ENCODE measurements at regions not wholly inside any gene's neighbourhood (a gene's known extent, or its start where the extent isn't known, plus 50 kb on each side); places are given as distances from the start of the nearest gene placed in this dataset.
"Not testable (repeated sequence)": the region's sequence is repeated elsewhere in the genome, so short reads cannot be mapped to it uniquely, and the experiment has no call there.

DNA sequence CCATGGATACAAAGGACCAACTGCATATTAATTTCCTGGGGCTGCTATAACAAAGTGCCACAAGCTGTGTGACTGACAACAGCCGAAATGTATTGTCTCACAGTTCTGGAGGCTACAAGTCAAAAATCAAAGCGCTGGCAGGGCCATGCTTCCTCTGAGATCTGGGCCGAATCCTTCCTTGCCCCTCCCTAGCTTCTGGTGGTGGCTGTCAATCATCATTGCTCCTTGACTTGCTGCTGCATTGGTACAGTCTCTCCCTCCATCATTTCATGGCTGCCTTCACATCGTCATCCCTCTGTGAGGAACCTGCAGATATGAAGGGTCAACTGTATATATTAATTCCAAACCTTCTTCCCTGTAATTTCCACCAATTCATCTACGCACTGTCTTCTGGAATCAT is 118.3 kb downstream of the EXOC5 start:
- no peak for DNase-seq

DNA sequence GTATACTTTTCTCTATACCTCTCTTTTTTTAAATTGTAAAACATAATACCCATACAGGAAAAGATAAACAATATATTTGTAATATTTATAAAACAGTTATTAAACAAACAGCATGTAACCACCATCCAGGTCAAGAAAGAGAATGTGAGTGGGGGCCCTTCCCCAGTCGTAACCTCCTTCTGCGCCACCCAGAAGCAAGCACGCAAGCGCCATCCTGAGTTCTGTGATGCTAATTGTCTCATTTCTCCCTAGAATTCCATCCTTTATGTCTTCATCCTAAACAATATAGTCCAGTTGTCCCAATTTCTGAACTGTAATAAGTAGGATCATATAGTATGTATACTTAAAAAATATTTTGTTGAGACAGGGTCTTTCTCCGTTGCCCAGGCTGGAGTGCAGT is 129.5 kb downstream of the EXOC5 start:
- DNase-seq: no peak

DNA sequence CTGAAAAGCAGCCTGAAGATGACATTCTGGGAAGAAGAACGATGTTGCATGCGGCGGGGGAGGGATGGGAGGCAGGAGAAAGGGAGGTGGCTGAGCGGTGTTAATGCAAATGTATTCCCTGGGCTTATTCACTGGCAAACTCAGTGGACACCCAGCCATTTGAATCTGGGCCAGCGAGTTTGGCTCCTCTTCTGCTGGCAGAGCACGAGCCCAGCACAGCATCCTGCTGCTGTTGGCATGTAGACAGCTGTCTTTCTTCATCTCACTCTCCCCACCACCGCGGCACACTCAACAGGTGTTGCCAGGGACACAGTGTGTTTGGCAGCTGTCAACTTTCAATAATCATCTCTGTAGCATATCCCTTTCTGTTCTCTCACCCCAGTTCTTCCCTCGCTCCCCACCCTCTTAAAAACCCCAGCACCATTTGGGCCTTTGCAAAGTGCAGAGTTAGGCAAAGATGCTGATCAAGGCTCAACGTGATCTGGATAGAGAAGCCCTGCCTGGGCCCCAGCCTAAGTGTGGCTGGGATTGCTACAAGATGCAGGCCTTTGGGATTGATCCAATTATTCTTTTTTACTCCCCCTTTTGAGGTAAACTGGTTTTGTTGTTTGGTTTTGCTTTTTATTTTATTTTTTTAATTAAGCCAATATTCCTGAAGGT is 131.9 kb downstream of the EXOC5 start:
- no peak for DNase-seq

DNA sequence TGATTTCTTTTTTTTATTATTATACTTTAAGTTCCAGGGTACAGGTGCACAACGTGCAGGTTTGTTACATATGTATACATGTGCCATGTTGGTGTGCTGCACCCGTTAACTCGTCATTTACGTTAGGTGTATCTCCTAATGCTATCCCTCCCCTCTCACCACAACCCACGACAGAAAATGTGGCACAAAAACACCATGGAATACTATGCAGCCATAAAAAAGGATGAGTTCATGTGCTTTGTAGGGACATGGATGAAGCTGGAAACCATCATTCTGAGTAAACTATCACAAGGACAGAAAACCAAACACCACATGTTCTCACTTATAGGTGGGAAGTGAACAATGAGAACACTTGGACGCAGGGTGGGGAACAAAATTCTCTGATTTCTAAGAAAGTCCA is 140.9 kb downstream of the EXOC5 start:
- not testable (repeated sequence) for DNase-seq

DNA sequence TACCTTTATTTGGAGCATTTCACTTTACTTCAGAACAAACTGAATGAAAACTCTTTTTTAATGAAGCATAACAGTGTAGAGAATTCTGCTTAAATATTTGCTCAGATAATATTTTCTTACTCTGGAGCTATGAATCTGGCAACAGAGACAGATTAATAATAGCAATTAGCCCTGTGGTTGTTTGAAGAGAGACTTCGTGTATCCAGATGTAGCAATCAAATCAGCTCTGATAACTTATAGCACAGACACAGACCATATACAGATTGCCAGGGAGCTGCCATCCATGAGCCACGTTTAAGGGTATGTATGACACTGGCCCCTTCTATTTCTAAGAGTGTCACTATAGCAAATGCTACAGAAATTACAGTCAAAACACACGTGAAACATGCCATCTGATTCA is 146.6 kb downstream of the EXOC5 start:
- DNase-seq: no peak

DNA sequence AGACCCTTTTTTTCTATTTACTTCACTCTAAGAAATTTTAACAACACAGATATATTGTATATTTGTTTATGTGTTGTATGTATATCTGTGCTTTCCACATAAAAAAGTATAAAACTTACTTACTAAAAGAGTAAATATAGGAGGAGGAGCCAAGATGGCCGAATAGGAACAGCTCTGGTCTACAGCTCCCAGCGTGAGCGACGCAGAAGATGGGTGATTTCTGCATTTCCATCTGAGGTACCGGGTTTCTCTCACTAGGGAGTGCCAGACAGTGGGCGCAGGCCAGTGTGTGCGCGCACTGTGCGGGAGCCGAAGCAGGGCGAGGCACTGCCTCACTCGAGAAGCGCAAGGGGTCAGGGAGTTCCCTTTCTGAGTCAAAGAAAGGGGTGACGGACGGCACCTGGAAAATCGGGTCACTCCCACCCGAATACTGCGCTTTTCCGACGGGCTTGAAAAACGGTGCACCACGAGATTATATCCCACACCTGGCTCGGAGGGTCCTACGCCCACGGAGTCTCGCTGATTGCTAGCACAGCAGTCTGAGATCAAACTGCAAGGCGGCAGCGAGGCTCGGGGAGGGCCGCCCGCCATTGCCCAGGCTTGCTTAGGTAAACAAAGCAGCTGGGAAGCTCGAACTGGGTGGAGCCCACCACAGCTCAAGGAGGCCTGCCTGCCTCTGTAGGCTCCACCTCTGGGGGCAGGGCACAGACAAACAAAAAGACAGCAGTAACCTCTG is 156.5 kb downstream of the EXOC5 start:
- DNase-seq: not testable (repeated sequence)

DNA sequence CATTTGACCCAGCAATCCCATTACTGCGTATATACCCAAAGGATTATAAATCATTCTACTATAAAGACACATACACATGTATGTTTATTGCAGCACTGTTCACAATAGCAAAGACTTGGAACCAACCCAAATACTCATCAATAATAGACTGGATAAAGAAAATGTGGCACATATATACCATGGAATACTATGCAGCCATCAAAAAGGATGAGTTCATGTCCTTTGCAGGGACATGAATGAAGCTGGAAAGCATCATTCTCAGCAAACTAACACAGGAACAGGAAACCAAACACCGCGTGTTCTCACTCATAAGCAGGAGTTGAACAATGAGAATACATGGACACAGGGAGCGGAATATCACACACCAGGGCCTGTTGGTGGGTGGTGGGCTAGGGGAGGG is 158.3 kb downstream of the EXOC5 start:
- not testable (repeated sequence) for DNase-seq

DNA sequence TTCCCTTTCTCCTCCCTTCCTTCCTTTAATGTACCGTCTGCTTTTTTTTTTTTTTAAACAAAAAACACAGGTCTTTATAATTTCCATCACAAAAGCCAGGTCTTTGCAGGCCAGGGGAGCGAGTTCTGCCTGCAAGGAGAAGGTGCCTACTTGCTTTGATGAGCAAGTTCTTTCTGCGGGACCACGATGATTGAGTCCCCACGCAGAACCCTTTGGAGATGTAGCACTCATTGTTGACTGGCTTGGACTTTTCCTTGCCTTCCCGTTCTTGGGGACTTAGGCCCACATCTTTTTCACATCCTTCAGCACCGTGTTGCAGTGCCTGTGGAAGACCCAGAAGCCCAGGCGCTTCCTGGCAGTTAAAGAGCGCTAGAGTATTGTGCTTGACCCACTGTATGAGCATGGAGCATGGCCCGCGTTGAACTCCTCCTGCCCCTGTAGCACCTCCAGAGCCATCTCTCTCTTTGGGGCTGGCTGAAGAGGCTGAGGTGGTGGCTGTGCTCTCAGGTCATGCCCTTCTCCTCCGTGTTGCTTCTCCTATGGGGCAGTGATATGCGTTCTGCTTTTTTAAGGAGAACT is 177.6 kb downstream of the EXOC5 start:
- DNase-seq: no peak

DNA sequence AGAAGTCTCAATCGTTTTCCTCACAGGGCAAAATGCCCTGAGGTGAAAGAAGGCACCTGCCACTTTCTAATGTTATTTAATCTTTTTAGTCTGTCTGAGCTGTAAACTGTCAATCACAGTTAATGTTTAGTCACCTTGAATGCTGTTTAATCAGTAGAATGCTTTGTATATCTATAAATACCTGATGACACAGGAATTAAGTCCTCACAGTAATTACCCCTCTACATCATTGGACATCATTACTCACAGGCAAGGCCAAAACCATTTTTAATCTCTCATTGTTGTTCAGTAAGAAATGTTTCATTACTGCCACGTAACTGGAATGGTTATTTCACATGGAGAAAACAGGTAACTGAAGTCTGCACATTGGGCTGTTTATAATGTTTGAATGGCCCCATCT is 178.8 kb downstream of the EXOC5 start:
- no peak for DNase-seq

DNA sequence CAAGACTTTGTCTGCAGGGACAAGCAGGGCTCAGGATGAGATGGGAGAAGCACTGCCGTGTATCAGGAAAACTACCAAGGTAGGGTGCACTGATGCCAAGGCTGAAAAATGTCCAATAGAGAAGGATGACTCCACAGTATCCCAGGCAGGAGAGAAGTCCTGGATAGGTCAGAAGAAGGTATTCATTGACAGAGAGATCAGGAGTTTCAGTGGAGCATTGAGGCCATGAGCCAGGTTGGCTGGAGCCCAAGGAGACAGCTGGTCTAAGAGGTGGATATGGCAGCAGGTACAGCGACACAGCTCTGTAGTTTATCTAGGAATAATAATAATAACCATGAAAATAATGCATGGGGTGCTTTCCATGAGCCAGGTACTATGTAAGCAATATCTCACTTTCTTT is 180.9 kb downstream of the EXOC5 start:
- DNase-seq: no peak

DNA sequence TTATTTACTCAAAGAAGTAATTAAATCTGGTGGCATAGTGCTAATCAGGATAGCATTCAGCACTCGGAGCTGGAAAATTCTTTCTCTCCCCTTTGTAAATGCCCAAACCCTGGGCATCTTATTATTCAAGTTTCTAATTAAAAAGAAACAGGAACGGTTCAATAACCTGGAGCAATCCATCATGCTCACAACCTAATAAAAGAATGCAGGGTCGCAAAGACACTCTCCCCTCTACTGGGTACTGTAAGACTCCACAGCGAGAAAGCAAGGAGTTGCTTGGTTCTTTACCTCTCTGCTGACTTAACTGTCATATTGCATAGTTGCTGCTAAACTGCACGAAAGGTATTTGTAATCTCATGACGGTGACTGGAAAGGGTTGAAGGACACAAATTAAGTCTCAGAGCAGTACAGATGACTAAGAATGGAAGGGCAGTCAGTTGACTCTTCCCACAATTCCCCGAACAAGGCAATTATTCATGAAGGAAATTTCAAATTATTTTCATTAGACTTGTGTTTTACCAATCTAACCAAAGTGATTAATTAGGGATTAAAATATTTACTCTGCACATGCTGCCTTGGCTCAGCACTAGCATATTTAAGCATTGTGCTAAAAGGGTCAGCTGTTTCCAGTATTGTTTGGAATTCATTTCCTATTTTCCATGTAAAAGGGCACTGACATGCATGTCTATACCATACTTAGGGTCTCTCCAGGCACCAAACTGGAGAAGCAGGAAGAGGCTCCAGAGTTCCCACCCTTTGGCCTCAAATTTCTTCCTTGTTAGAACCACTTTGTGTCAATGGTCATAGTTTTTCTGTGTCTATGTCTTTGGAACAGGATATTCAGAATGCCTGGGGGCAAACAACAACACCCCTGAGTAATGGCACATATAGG is 182.2 kb downstream of the EXOC5 start:
- no peak for DNase-seq

DNA sequence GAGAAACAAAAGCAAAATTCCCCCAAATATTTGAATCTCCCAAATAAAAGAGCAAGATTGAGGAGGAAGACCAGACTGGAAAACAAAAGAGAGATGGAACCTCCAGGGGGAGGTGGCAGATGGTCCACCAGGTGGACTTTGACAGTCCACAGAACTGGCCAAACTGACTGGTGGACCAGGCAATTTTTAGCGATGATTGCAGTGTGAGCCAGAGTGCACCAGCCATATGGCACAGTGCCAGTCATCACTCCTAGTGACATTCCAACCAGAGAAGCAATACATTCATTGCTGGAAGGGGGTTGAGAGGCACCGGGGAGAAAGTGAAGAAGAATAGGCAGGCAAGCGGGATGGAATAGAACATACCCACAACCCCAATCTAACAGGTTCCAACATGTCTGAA is 182.9 kb downstream of the EXOC5 start:
- no peak for DNase-seq

DNA sequence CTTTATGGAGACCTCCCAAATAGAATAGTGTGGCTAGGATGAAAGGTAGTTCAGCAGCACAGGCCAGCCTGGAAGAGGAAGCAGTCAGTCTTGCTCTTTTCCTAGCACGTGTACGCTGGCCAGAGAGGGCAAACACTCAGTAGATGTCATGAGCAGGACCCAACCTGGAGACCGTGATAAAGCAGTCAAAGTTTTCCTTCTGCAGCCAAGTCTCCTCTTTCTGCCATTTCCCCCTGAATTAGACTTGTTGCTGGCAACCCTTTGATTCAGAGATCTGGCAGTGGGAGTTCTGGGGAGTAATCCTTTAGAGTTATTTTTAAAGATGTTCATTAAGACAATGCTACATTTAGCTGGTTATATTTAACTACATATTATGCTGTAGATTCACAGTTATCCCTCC is 183.7 kb downstream of the EXOC5 start:
- no peak for DNase-seq

DNA sequence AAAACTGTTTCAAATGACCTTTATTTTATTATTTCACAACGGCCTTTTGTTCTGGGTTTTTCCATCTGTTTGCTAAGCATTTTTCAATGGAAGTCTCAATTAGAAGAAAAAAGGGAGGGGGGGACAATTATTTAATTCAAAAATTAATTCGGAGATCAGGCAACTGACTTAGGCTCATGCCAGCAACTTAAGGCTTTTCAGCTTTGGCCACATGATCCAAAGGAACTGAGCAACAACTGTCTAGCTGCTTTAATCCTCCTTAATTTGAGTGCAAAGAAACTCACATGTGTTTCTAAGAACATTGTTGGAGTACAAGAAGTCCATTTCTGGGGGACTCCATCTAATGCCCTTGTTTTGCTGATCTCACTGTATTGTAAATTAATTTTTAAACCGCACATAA is 188.0 kb downstream of the EXOC5 start:
- DNase-seq: no peak

DNA sequence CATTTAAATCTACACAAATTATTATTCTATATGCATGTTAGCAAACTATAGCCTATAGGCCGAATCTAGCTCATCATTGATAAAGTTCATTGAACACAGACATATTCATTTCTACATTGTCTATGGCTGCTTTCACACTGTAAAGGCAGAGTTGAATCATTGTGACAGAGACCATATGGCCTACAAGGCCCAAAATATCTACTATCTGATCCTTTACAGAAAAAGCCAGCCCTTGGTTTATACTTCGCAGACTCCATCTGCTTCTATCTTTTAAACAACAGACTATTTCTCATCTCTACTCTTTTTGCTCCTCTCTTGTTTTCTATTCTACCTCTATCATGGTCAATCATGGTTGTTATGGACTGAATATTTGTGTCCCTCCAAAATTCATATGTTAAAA is 190.7 kb downstream of the EXOC5 start:
- no peak for DNase-seq

DNA sequence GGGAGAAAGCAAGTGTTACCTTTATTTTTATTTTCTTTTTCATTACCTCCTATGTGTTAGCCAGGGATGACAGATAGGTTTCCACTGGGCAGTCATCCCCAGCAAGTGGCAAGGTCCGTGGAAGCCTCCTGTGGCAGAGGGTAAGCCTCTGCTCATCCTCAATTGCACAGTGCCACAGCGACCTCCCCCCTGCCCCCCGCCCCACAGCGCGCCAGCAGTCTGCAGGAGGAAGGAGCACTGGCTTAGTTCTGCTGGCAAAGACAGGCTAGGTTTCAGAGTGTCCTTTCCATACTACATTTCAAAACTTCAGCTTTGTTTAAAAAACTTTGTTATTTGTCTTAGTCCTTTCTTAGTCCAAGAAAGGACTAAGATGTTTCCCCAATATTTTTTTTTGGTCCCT is 194.7 kb downstream of the EXOC5 start:
- DNase-seq: no peak

DNA sequence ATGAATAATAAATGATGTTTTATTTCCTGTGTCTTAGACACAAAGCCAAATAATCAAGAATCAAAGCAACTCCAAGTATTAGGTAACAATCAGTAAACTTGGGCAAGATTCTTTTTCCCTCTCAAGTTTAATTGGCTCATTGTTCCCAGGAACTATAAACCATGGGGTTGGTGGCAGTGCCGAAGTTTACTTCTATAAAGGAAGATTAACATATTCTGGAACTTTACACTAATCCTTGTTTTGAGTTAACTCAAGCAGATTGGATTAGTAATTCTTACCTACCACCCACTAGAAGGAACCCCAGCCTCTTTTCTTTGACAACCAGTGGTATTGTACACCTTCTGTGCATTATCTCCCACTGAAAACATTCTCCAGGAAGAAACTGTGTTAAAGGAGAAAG is 197.1 kb downstream of the EXOC5 start:
- DNase-seq: no peak

DNA sequence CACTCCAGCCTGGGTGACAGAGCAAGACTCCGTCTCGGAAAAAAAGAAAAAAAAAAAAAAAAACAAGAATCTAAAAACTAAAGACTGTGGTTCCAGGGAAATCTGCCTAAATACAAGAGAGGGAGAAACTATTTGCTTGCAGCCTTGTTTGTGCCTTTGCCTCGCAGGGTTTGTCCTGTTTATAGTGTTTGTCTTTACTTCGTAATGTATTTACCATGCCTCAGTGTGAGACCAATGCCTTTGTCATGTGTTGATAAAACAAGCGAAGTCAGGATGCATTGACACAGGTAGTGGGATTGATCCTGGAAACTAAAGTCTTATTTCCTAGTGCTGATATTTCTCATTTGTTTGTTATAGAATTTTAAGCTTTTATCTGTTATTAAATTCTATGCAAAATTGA is 199.0 kb downstream of the EXOC5 start:
- no peak for DNase-seq

DNA sequence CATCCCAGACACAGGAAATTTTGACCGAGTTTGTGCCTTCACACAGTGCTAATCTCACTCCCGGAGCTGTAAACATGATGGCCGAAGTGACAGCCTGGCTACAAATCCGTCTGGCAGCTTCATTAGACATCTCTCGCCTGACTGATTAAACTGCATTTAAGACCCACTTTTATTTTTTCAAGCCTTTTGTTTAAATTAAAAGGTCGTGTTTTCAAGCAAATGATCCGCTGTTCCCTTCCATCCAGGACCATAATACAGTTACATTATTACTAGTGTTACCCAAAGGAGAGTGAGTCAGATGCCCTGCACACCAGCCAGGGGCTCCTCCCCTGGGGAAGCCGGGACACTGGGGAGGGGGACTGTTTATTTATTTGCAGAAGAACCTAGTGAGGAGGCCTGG is 200.2 kb downstream of the EXOC5 start:
- DNase-seq: no peak

DNA sequence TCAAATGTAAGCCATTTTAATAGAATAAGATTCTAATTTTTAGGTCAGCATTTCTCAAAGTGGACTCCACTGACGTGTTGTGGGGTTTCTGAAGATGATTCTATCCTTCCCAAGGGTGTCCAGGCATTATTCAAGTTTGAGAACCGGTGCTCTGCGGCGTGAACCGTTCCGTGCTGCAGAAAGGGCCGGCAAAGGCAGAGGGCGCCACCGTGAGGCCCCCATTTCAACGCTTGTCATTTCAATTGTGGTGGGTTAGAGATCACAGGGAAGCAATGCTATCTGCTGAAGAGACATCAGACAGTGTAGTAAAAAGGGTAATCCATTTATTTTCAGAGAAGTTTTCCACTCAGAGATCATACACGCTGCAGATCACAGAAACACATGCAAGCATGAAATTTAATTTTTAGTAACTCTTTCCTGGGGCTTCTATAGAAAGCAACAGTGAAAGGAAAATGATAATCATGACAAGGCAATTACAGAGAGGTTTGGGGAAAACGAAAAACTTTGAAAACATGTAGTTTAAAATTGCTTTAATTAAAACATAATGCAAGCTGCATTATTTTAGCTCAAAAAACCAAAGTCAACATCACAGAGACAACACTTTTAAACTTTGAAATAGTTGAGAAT is 201.7 kb downstream of the EXOC5 start:
- peak; percentile 43 for DNase-seq

DNA sequence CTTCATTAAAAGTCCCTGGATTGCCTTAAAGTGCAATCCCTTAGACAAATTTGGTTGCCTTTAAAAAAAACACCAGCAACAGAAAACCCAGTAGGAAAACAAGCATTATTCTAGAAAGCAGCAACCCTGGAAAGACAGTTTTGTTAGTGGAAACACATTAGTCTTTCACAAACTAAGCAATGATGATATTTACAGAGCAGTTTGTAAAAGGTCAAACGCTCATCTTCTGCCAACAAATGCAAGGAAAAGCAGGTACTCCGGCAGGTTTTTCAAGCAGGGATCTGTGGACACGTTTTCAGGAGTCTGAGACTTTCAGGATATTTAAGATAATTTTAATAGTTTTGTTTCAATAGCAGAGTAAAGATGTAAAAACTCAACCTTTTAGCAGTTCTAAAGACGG is 202.2 kb downstream of the EXOC5 start:
- DNase-seq: no peak

DNA sequence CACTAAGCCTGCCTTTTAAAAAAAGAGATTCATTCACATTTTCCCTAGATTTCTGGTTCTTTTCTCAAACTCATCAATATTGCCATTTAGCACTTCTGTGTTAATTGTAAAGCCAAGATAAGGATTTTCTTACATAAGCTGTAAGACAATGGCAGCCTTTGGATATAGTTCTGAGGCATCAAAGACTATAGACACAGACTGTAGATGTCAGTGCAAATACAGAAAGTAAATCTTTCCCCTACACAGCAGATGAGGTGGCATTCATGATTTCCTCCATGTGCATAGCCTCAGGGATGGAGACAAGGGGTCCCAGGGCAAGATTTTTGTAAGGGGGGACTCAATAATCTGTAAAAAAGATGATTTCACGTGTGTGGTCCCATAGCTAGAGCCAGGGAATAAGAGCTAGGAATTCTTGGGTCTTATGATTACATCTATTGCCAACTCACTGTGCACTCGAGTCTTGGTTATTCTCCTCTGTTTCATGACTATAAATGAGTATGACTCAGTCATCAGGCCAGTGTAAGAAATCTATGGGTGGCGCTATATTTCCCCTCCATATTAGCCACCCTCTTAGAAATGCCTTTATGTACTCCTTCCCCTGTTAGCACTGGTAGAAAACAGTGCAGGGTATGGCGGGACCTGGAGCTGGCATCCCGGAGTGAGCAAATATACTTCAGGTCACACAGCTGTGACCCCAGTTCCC is 207.5 kb downstream of the EXOC5 start:
- no peak for DNase-seq

Measured in NCI-H526 treated with DMSO at 0.1 percent for 48 hours (cell line).